Nephron (organoid): ENCODE measurements at regions not wholly inside any gene's neighbourhood (a gene's known extent, or its start where the extent isn't known, plus 50 kb on each side); places are given as distances from the start of the nearest gene placed in this dataset.

Experiments used
- H3K27ac Mint-ChIP-seq, 3 experiments: 2 replicates each; pipeline ENCODE4 v1.8.0; 2020; ENCODE audit warnings: mixed read lengths in 3 of 3, mild to moderate bottlenecking in 2 of 3, moderate library complexity in 1 of 3
- H3K27me3 Mint-ChIP-seq: 2 replicates; pipeline ENCODE4 v1.8.0; 2021; ENCODE audit warnings: low read depth, mild to moderate bottlenecking, moderate library complexity, mixed read lengths
- H3K36me3 Mint-ChIP-seq: 2 replicates; pipeline ENCODE4 v1.8.0; 2020; ENCODE audit warnings: low read depth, mixed read lengths
- H3K4me1 Mint-ChIP-seq: 2 replicates; pipeline ENCODE4 v1.8.0; 2020; ENCODE audit warnings: mixed read lengths
- H3K4me3 Mint-ChIP-seq, 3 experiments: 2 replicates each; pipeline ENCODE4 v1.8.0; 2020; ENCODE audit warnings: mild to moderate bottlenecking in 3 of 3, mixed read lengths in 3 of 3, moderate library complexity in 2 of 3
- H3K9me3 Mint-ChIP-seq: 2 replicates; pipeline ENCODE4 v1.8.0; 2020; ENCODE audit warnings: mixed read lengths
- CTCF ChIP-seq, 3 experiments: fragments of 200-600 bp; sonication (generic); IDR thresholded peaks; one replicate each; pipeline ENCODE4 v1.5.0; 2021; ENCODE audit warnings: antibody characterized with exemption in 3 of 3; ENCODE audit not compliant: unreplicated experiment in 3 of 3

- Mint-ChIP-seq H3K4me3 (no peak overlapping the region), H3K27me3 (peaks cover 42% of the 10 kb centered on the region), H3K4me1 (no peaks in the 10 kb centered on the region), H3K9me3 (no peaks in the 10 kb centered on the region), H3K36me3 (no peaks in the 10 kb centered on the region), H3K27ac (no peak overlapping the region)
- no peak for TF ChIP-seq CTCF (IDR thresholded peaks at IDR 0.05; ENCODE audit: unreplicated experiment in 3 of 3)
These were observed 100.9 kb upstream of the TNRC6C start for GRCh38 chr17:77857613-77858012.

- no peak for TF ChIP-seq CTCF (IDR thresholded peaks at IDR 0.05; ENCODE audit: unreplicated experiment in 3 of 3)
- Mint-ChIP-seq H3K27ac (no peak overlapping the region), H3K36me3 (no peaks in the 10 kb centered on the region), H3K9me3 (no peaks in the 10 kb centered on the region), H3K4me1 (peaks cover under 1% of the 10 kb centered on the region), H3K27me3 (peaks cover 42% of the 10 kb centered on the region), H3K4me3 (no peak overlapping the region)
These were observed 100.0 kb upstream of the TNRC6C start for GRCh38 chr17:77858291-77859034.

GRCh38 chr17:77859035-77859810 is 99.3 kb upstream of the TNRC6C start:
- no peak for TF ChIP-seq CTCF (IDR thresholded peaks at IDR 0.05; ENCODE audit: unreplicated experiment in 3 of 3)
- Mint-ChIP-seq H3K36me3 (no peaks in the 10 kb centered on the region), H3K27ac (no peak overlapping the region), H3K9me3 (no peaks in the 10 kb centered on the region), H3K4me1 (peaks cover 6% of the 10 kb centered on the region), H3K27me3 (peaks cover 42% of the 10 kb centered on the region), H3K4me3 (no peak overlapping the region)

- peaks cover 18% of the 10 kb centered on the region for H3K4me1 Mint-ChIP-seq
- H3K27ac Mint-ChIP-seq, result peak overlapping the region in 2 of 3 experiments; percentile 2 to 10
- no peaks in the 10 kb centered on the region for H3K9me3 Mint-ChIP-seq
- no peak overlapping the region for H3K4me3 Mint-ChIP-seq
- H3K36me3 Mint-ChIP-seq, result no peaks in the 10 kb centered on the region
- no peak for TF ChIP-seq CTCF (IDR thresholded peaks at IDR 0.05; ENCODE audit: unreplicated experiment in 3 of 3)
- peaks cover 38% of the 10 kb centered on the region for H3K27me3 Mint-ChIP-seq
These were observed 97.3 kb upstream of the TNRC6C start for GRCh38 chr17:77861133-77861695.

GRCh38 chr17:77861981-77862645 is 96.4 kb upstream of the TNRC6C start:
- H3K9me3 Mint-ChIP-seq, result no peaks in the 10 kb centered on the region
- TF ChIP-seq CTCF (IDR thresholded peaks at IDR 0.05; ENCODE audit: unreplicated experiment in 3 of 3), result no peak
- peaks cover 18% of the 10 kb centered on the region for H3K4me1 Mint-ChIP-seq
- H3K36me3 Mint-ChIP-seq, result no peaks in the 10 kb centered on the region
- no peak overlapping the region for H3K27ac Mint-ChIP-seq
- H3K27me3 Mint-ChIP-seq, result peaks cover 32% of the 10 kb centered on the region
- no peak overlapping the region for H3K4me3 Mint-ChIP-seq
